HepG2 (cell line): ENCODE measurements at regions not wholly inside any gene's neighbourhood (a gene's known extent, or its start where the extent isn't known, plus 50 kb on each side); places are given as distances from the start of the nearest gene placed in this dataset.

ENCODE experiments used
- ATAC-seq: fragments of 200-7000 bp; cut with Tn5 transposase; 3 replicates; pipeline ENCODE4 v1.9.1; 2020; ENCODE audit warnings: mild to moderate bottlenecking, moderate library complexity
- BruUV-seq: library from RNA; stranded (reverse); fragments of 400-500 nt; replicated peaks from 2 replicates; lab custom pipeline; 2021; lab: Mats Ljungman, UMichigan
- CTCF ChIA-PET: fragments of 300-600 bp; formaldehyde crosslinking; extraction: SDS; loops from one replicate; lab custom pipeline; 2021; ENCODE audit warnings: low total read pairs, inconsistent platforms, low intra/inter-chr PET ratio; lab: Yijun Ruan, JAX
- POLR2A ChIA-PET: fragments of 350-600 bp; sonication (Branson Sonifier 250); formaldehyde crosslinking; loops from one replicate; lab custom pipeline; 2020; ENCODE audit warnings: antibody characterized with exemption, inconsistent platforms; lab: Yijun Ruan, JAX
- DNase-seq: peaks from one replicate; pipeline ENCODE4 v3.0.0-alpha.2; 2015; ENCODE audit warnings: low spot score
- FAIRE-seq: peaks from 3 replicates; lab custom pipeline; 2011; peaks lifted over from hg19 to GRCh38; lab: Jason Lieb, UNC
- H2AFZ ChIP-seq: one replicate; pipeline ENCODE4 v1.6.1; 2011; ENCODE audit warnings: low read length, inconsistent platforms
- H3K27ac ChIP-seq: fragments of 300-600 bp; 3 replicates; pipeline ENCODE4 v1.8.0; 2011; ENCODE audit warnings: mixed run types, mild to moderate bottlenecking, mixed read lengths, low read length, inconsistent platforms; ENCODE audit not compliant: insufficient read depth; ENCODE audit errors: extremely low read length
- H3K27me3 ChIP-seq, 2 experiments: fragments of 200-600 bp in 1 of 2; 2 replicates in 1 of 2; 3 replicates in 1 of 2; pipeline versions ENCODE4 v1.6.0 to v1.8.0; 2011; ENCODE audit warnings: low read length in 2 of 2, mild to moderate bottlenecking in 2 of 2, moderate library complexity in 2 of 2, inconsistent platforms in 1 of 2; ENCODE audit not compliant: insufficient read depth in 2 of 2, control insufficient read depth in 1 of 2
- H3K36me3 ChIP-seq, 2 experiments: fragments of 200-600 bp in 1 of 2; replicated peaks in 1 of 2; 2 replicates in 1 of 2; 3 replicates in 1 of 2; pipeline versions ENCODE4 v1.5.1 to v1.8.0; 2011; ENCODE audit warnings: low read length in 2 of 2, inconsistent platforms in 1 of 2; ENCODE audit not compliant: insufficient read depth in 2 of 2, control insufficient read depth in 1 of 2
- H3K4me1 ChIP-seq: 2 replicates; pipeline ENCODE4 v1.5.1; 2012; ENCODE audit warnings: low read length, inconsistent platforms; ENCODE audit not compliant: insufficient read depth
- H3K4me2 ChIP-seq: 2 replicates; pipeline ENCODE4 v1.6.0; 2011; ENCODE audit warnings: low read depth, low read length, inconsistent platforms
- H3K4me3 ChIP-seq, 3 experiments: fragments of 200-600 bp in 1 of 3; sonication (generic), shearing (Covaris generic) in 1 of 3; replicated peaks in 1 of 3; 2 replicates each; pipeline ENCODE4 v1.5.1; 2011 to 2016; ENCODE audit warnings: low read length in 3 of 3, inconsistent platforms in 2 of 3, low read depth in 2 of 3, mild to moderate bottlenecking in 2 of 3, control low read depth in 1 of 3, mixed read lengths in 1 of 3; ENCODE audit not compliant: insufficient read depth in 1 of 3
- H3K79me2 ChIP-seq: one replicate; pipeline ENCODE4 v1.6.1; 2011; ENCODE audit warnings: low read length, inconsistent platforms; ENCODE audit not compliant: insufficient read depth
- H3K9ac ChIP-seq: 2 replicates; pipeline ENCODE4 v1.6.0; 2011; ENCODE audit warnings: mild to moderate bottlenecking, low read depth, low read length, inconsistent platforms; ENCODE audit not compliant: insufficient read depth
- H3K9me3 ChIP-seq: 2 replicates; pipeline ENCODE4 v1.5.1; 2012; ENCODE audit warnings: mild to moderate bottlenecking, low read length
- H4K20me1 ChIP-seq: 2 replicates; pipeline ENCODE4 v1.6.0; 2011; ENCODE audit warnings: inconsistent platforms, mild to moderate bottlenecking, low read length, moderate library complexity; ENCODE audit not compliant: insufficient read depth
- CERS6 ChIP-seq: sonication (generic); formaldehyde crosslinking; IDR thresholded peaks from 2 replicates; pipeline ENCODE4 v1.5.0; 2020; ENCODE audit warnings: missing genetic modification reagents
- PAXIP1 ChIP-seq: sonication (generic); formaldehyde crosslinking; conservative IDR thresholded peaks from 2 replicates; pipeline ENCODE4 v1.4.0; 2020; ENCODE audit warnings: mild to moderate bottlenecking, missing genetic modification reagents, moderate library complexity
- SATB2 ChIP-seq: sonication (generic); formaldehyde crosslinking; IDR thresholded peaks from 2 replicates; pipeline ENCODE4 v1.5.0; 2020; ENCODE audit warnings: missing genetic modification reagents
- ZBTB33 ChIP-seq: sonication (generic); formaldehyde crosslinking; IDR thresholded peaks from 2 replicates; pipeline ENCODE4 v1.4.0; 2020; ENCODE audit warnings: missing genetic modification reagents
- ZNF275 ChIP-seq: sonication (generic); formaldehyde crosslinking; IDR thresholded peaks from 2 replicates; pipeline ENCODE4 v1.8.0; 2022; ENCODE audit warnings: missing genetic modification reagents, mild to moderate bottlenecking, inconsistent platforms, borderline replicate concordance
- ZNF576 ChIP-seq: sonication (generic); formaldehyde crosslinking; IDR thresholded peaks from 2 replicates; pipeline ENCODE4 v1.4.0; 2020; ENCODE audit warnings: mild to moderate bottlenecking, missing genetic modification reagents
- ZNF816 ChIP-seq: sonication (generic); formaldehyde crosslinking; IDR thresholded peaks from 2 replicates; pipeline ENCODE4 v1.8.0; 2022; ENCODE audit warnings: missing genetic modification reagents, mild to moderate bottlenecking, borderline replicate concordance
- WGBS: methylation state at CpG from one replicate; pipeline ENCODE4 v1.1.6; 2017; ENCODE audit warnings: low lambda C conversion rate; 5-methylcytosine and 5-hydroxymethylcytosine counted together
- in situ Hi-C: cut with HindIII; loops from 2 replicates; pipeline ENCODE4 v1.10.0; 2017; ENCODE audit warnings: low pct_unique_long_range_greater_than_20kb; ENCODE audit not compliant: extremely low pct_ligation_motif_present
- intact Hi-C: fragments of 100-400 bp; cut with micrococcal nuclease; formaldehyde crosslinking; loops from one replicate; pipeline ENCODE4 v1.10.0; 2022; ENCODE audit not compliant: unreplicated experiment

- FAIRE-seq = no peak
- no peak for TF ChIP-seq PAXIP1
- TF ChIP-seq SATB2 (CRISPR knock-in tag) = no peak
- TF ChIP-seq ZBTB33 (CRISPR knock-in tag) = no peak
- no peak for TF ChIP-seq ZNF275 (CRISPR knock-in tag)
- no peak for TF ChIP-seq ZNF816 (CRISPR knock-in tag)
- TF ChIP-seq ZNF576 = no peak
- no peak for TF ChIP-seq CERS6 (CRISPR knock-in tag)
- BruUV-seq = no TSS peak
- H3K79me2 ChIP-seq = no peaks in the 10 kb centered on the region
- H3K4me1 ChIP-seq = no peaks in the 10 kb centered on the region
- H3K36me3 ChIP-seq = no peaks in the 10 kb centered on the region
- H3K4me3 ChIP-seq = no peak overlapping the region
- H4K20me1 ChIP-seq = no peaks in the 10 kb centered on the region
- no peak overlapping the region for H2AFZ ChIP-seq
- ATAC-seq = no peak
- in situ Hi-C loops (no loop called here), intact Hi-C loops (no loop called here)
- no peak overlapping the region for H3K27ac ChIP-seq
- no peak overlapping the region for H3K4me2 ChIP-seq
- no peaks in the 10 kb centered on the region for H3K9me3 ChIP-seq
- POLR2A ChIA-PET = no interaction called here
- WGBS = 3% methylated on average over 1 of the region's 1 CpG
- no peak for DNase-seq
- H3K27me3 ChIP-seq = no peaks in the 10 kb centered on the region
- CTCF ChIA-PET = no interaction called here
- H3K9ac ChIP-seq = no peak overlapping the region
These were observed 583.3 kb upstream of the CBLB start for GRCh38 chr3:106452096-106452495.
